Mesendoderm (in vitro differentiated cells): ENCODE measurements at regions not wholly inside any gene's neighbourhood (a gene's known extent, or its start where the extent isn't known, plus 50 kb on each side); places are given as distances from the start of the nearest gene placed in this dataset.

ENCODE experiments used
- DNase-seq: peaks from one replicate; pipeline ENCODE4 v3.0.0; 2013
- H2AK5ac ChIP-seq: 2 replicates; pipeline ENCODE4 v1.6.1; 2013; ENCODE audit warnings: low read length, inconsistent platforms
- H2BK120ac ChIP-seq: 2 replicates; pipeline ENCODE4 v1.6.1; 2013; ENCODE audit warnings: low read depth, mild to moderate bottlenecking, low read length, moderate library complexity, mixed read lengths
- H2BK15ac ChIP-seq: replicated peaks from 2 replicates; pipeline ENCODE4 v1.6.1; 2013; ENCODE audit warnings: low read depth, mild to moderate bottlenecking, moderate library complexity
- H2BK5ac ChIP-seq: 2 replicates; pipeline ENCODE4 v1.6.1; 2013; ENCODE audit warnings: low read length, inconsistent platforms
- H3K18ac ChIP-seq: 2 replicates; pipeline ENCODE4 v1.6.1; 2013; ENCODE audit warnings: mild to moderate bottlenecking, low read length, mixed read lengths
- H3K23ac ChIP-seq: one replicate; pipeline ENCODE4 v1.6.1; 2013; ENCODE audit warnings: low read length
- H3K27ac ChIP-seq: 2 replicates; pipeline ENCODE4 v1.5.1; 2013; ENCODE audit warnings: low read depth, mild to moderate bottlenecking, inconsistent platforms, low read length, moderate library complexity
- H3K27me3 ChIP-seq: 2 replicates; pipeline ENCODE4 v1.6.1; 2013; ENCODE audit warnings: low read length, control low read depth, mild to moderate bottlenecking, inconsistent platforms; ENCODE audit not compliant: insufficient read depth, poor library complexity
- H3K36me3 ChIP-seq: 2 replicates; pipeline ENCODE4 v1.6.1; 2013; ENCODE audit warnings: low read length, inconsistent platforms; ENCODE audit not compliant: control insufficient read depth, insufficient read depth
- H3K4ac ChIP-seq: one replicate; pipeline ENCODE4 v1.6.1; 2013; ENCODE audit warnings: low read depth, mild to moderate bottlenecking, low read length, moderate library complexity
- H3K4me1 ChIP-seq: 2 replicates; pipeline ENCODE4 v1.6.1; 2013; ENCODE audit warnings: low read depth, low read length, inconsistent platforms; ENCODE audit not compliant: control insufficient read depth
- H3K4me2 ChIP-seq: 2 replicates; pipeline ENCODE4 v1.6.1; 2013; ENCODE audit warnings: low read length
- H3K4me3 ChIP-seq: 2 replicates; pipeline ENCODE4 v1.5.1; 2013; ENCODE audit warnings: mild to moderate bottlenecking, low read length
- H3K56ac ChIP-seq: one replicate; pipeline ENCODE4 v1.6.1; 2013; ENCODE audit warnings: low read length
- H3K79me1 ChIP-seq: 2 replicates; pipeline ENCODE4 v1.6.1; 2013; ENCODE audit warnings: low read length, inconsistent platforms
- H3K79me2 ChIP-seq: 2 replicates; pipeline ENCODE4 v1.6.1; 2013; ENCODE audit warnings: mild to moderate bottlenecking, low read length; ENCODE audit not compliant: control insufficient read depth, insufficient read depth
- H3K9ac ChIP-seq: 2 replicates; pipeline ENCODE4 v1.6.1; 2013; ENCODE audit warnings: low read length, inconsistent platforms
- H4K5ac ChIP-seq: one replicate; pipeline ENCODE4 v1.6.1; 2013; ENCODE audit warnings: low read length
- H4K8ac ChIP-seq: one replicate; pipeline ENCODE4 v1.6.1; 2013; ENCODE audit warnings: low read depth, mild to moderate bottlenecking, control low read depth, low read length, moderate library complexity
- WGBS: extraction: QIAGEN DNeasy Blood & Tissue Kit; methylation state at CpG from one replicate; pipeline ENCODE4 v1.1.7; 2013; ENCODE audit warnings: low lambda C conversion rate, missing lambda C conversion rate; ENCODE audit not compliant: insufficient coverage; ENCODE audit errors: extremely low coverage; 5-methylcytosine and 5-hydroxymethylcytosine counted together

GRCh38 chr7:11221984-11222383, 248.3 kb downstream of the PHF14 start:
- H2BK15ac ChIP-seq, result no peak overlapping the region
- H3K18ac ChIP-seq, result no peak overlapping the region
- no peaks in the 10 kb centered on the region for H3K79me2 ChIP-seq
- no peak overlapping the region for H3K56ac ChIP-seq
- H2BK5ac ChIP-seq, result no peak overlapping the region
- WGBS, result no CpG with 5 or more reads among the region's 6 CpGs
- no peak overlapping the region for H2BK120ac ChIP-seq
- H3K4me3 ChIP-seq, result no peak overlapping the region
- no peak overlapping the region for H3K23ac ChIP-seq
- no peak overlapping the region for H4K8ac ChIP-seq
- H3K4me2 ChIP-seq, result no peak overlapping the region
- DNase-seq, result no peak
- H3K27me3 ChIP-seq, result no peaks in the 10 kb centered on the region
- H3K79me1 ChIP-seq, result no peaks in the 10 kb centered on the region
- H3K27ac ChIP-seq, result no peak overlapping the region
- H3K9ac ChIP-seq, result no peak overlapping the region
- H2AK5ac ChIP-seq, result no peak overlapping the region
- H3K4ac ChIP-seq, result no peak overlapping the region
- no peak overlapping the region for H4K5ac ChIP-seq
- H3K36me3 ChIP-seq, result no peaks in the 10 kb centered on the region
- no peaks in the 10 kb centered on the region for H3K4me1 ChIP-seq

- H3K27ac ChIP-seq, result no peak overlapping the region
These were observed 250.9 kb downstream of the PHF14 start for GRCh38 chr7:11224535-11224934.

GRCh38 chr7:11228515-11228914, 254.8 kb downstream of the PHF14 start:
- H3K9ac ChIP-seq, result no peak overlapping the region
- no peaks in the 10 kb centered on the region for H3K27me3 ChIP-seq
- no peak for DNase-seq
- no peak overlapping the region for H3K4me2 ChIP-seq
- H4K8ac ChIP-seq, result no peak overlapping the region
- H2BK120ac ChIP-seq, result no peak overlapping the region
- no peak overlapping the region for H2BK15ac ChIP-seq
- no peak overlapping the region for H3K27ac ChIP-seq
- no CpG with 5 or more reads among the region's 2 CpGs for WGBS
- H3K23ac ChIP-seq, result no peak overlapping the region
- peak overlapping the region; percentile 75 for H3K18ac ChIP-seq
- H3K36me3 ChIP-seq, result no peaks in the 10 kb centered on the region
- H3K4ac ChIP-seq, result no peak overlapping the region
- H2BK5ac ChIP-seq, result no peak overlapping the region
- H3K79me1 ChIP-seq, result no peaks in the 10 kb centered on the region
- H3K79me2 ChIP-seq, result no peaks in the 10 kb centered on the region
- H3K4me1 ChIP-seq, result peaks cover 3% of the 10 kb centered on the region
- H4K5ac ChIP-seq, result no peak overlapping the region
- H2AK5ac ChIP-seq, result no peak overlapping the region
- no peak overlapping the region for H3K4me3 ChIP-seq
- no peak overlapping the region for H3K56ac ChIP-seq

More at GRCh38 chr7:11224535-11224934, 250.9 kb downstream of the PHF14 start:
- H3K79me2 ChIP-seq, result no peaks in the 10 kb centered on the region
- no peak overlapping the region for H4K8ac ChIP-seq
- no peak overlapping the region for H3K4me2 ChIP-seq
- no peaks in the 10 kb centered on the region for H3K36me3 ChIP-seq
- no peaks in the 10 kb centered on the region for H3K27me3 ChIP-seq
- H3K9ac ChIP-seq, result no peak overlapping the region
- no peak overlapping the region for H2BK5ac ChIP-seq
- H3K18ac ChIP-seq, result no peak overlapping the region
- no peak overlapping the region for H3K4me3 ChIP-seq
- no peak overlapping the region for H3K23ac ChIP-seq
- no peaks in the 10 kb centered on the region for H3K4me1 ChIP-seq
- H3K4ac ChIP-seq, result no peak overlapping the region
- H2BK120ac ChIP-seq, result no peak overlapping the region
- H3K79me1 ChIP-seq, result no peaks in the 10 kb centered on the region
- no peak overlapping the region for H2AK5ac ChIP-seq
- no peak for DNase-seq
- H3K56ac ChIP-seq, result no peak overlapping the region
- no peak overlapping the region for H2BK15ac ChIP-seq
- no peak overlapping the region for H4K5ac ChIP-seq

- H3K4ac ChIP-seq, result peak overlapping the region; percentile 55
- no peaks in the 10 kb centered on the region for H3K27me3 ChIP-seq
These were observed 257.5 kb downstream of the PHF14 start for GRCh38 chr7:11231190-11231589.

GRCh38 chr7:11232462-11232861, 258.8 kb downstream of the PHF14 start:
- no peaks in the 10 kb centered on the region for H3K79me1 ChIP-seq
- no peak for DNase-seq
- no peak overlapping the region for H4K5ac ChIP-seq
- WGBS, result no CpG with 5 or more reads among the region's 3 CpGs
- no peak overlapping the region for H3K27ac ChIP-seq
- H2BK120ac ChIP-seq, result peak overlapping the region; percentile 61
- no peak overlapping the region for H2BK15ac ChIP-seq
- no peak overlapping the region for H3K9ac ChIP-seq
- H3K27me3 ChIP-seq, result no peaks in the 10 kb centered on the region
- no peaks in the 10 kb centered on the region for H3K79me2 ChIP-seq
- no peak overlapping the region for H3K23ac ChIP-seq
- no peaks in the 10 kb centered on the region for H3K36me3 ChIP-seq
- H2BK5ac ChIP-seq, result peak overlapping the region; percentile 70
- H3K4me3 ChIP-seq, result no peak overlapping the region
- peaks cover 12% of the 10 kb centered on the region for H3K4me1 ChIP-seq
- no peak overlapping the region for H3K4me2 ChIP-seq
- peak overlapping the region; percentile 3 for H3K56ac ChIP-seq
- H4K8ac ChIP-seq, result no peak overlapping the region
- peak overlapping the region; percentile 95 for H2AK5ac ChIP-seq
- H3K18ac ChIP-seq, result peak overlapping the region; percentile 86
- peak overlapping the region; percentile 24 for H3K4ac ChIP-seq

More at GRCh38 chr7:11231190-11231589, 257.5 kb downstream of the PHF14 start:
- no peaks in the 10 kb centered on the region for H3K36me3 ChIP-seq
- H3K4me3 ChIP-seq, result no peak overlapping the region
- H3K56ac ChIP-seq, result no peak overlapping the region
- no peak overlapping the region for H4K8ac ChIP-seq
- H2AK5ac ChIP-seq, result no peak overlapping the region
- H2BK5ac ChIP-seq, result no peak overlapping the region
- no peak overlapping the region for H3K27ac ChIP-seq
- H2BK120ac ChIP-seq, result peak overlapping the region; percentile 61
- H3K4me1 ChIP-seq, result peaks cover 12% of the 10 kb centered on the region
- H3K18ac ChIP-seq, result no peak overlapping the region
- H2BK15ac ChIP-seq, result peak overlapping the region; percentile 96
- no peak overlapping the region for H3K9ac ChIP-seq
- no CpG with 5 or more reads among the region's 1 CpG for WGBS
- H3K79me1 ChIP-seq, result no peaks in the 10 kb centered on the region
- no peak overlapping the region for H3K4me2 ChIP-seq
- H3K79me2 ChIP-seq, result no peaks in the 10 kb centered on the region
- H3K23ac ChIP-seq, result no peak overlapping the region
- DNase-seq, result no peak
- no peak overlapping the region for H4K5ac ChIP-seq

GRCh38 chr7:11233871-11234270, 260.2 kb downstream of the PHF14 start:
- no peak overlapping the region for H2BK120ac ChIP-seq
- H3K36me3 ChIP-seq, result no peaks in the 10 kb centered on the region
- H3K79me1 ChIP-seq, result no peaks in the 10 kb centered on the region
- H3K56ac ChIP-seq, result no peak overlapping the region
- H3K27ac ChIP-seq, result peak overlapping the region; percentile 80
- no peak overlapping the region for H3K4me3 ChIP-seq
- H3K4me2 ChIP-seq, result no peak overlapping the region
- peak overlapping the region; percentile 97 for H2BK5ac ChIP-seq
- no peak overlapping the region for H4K8ac ChIP-seq
- no CpG with 5 or more reads among the region's 2 CpGs for WGBS
- no peak overlapping the region for H3K4ac ChIP-seq
- peak; percentile 90 for DNase-seq
- no peaks in the 10 kb centered on the region for H3K79me2 ChIP-seq
- H3K9ac ChIP-seq, result no peak overlapping the region
- no peaks in the 10 kb centered on the region for H3K27me3 ChIP-seq
- H3K23ac ChIP-seq, result no peak overlapping the region
- H3K18ac ChIP-seq, result no peak overlapping the region
- peaks cover 12% of the 10 kb centered on the region for H3K4me1 ChIP-seq
- no peak overlapping the region for H2AK5ac ChIP-seq
- H2BK15ac ChIP-seq, result no peak overlapping the region
- H4K5ac ChIP-seq, result no peak overlapping the region
